ENCODE measurements at regions not wholly inside any gene's neighbourhood (a gene's known extent, or its start where the extent isn't known, plus 50 kb on each side); places are given as distances from the start of the nearest gene placed in this dataset.
"Not testable (repeated sequence)": the region's sequence is repeated elsewhere in the genome, so short reads cannot be mapped to it uniquely, and the experiment has no call there.

DNA sequence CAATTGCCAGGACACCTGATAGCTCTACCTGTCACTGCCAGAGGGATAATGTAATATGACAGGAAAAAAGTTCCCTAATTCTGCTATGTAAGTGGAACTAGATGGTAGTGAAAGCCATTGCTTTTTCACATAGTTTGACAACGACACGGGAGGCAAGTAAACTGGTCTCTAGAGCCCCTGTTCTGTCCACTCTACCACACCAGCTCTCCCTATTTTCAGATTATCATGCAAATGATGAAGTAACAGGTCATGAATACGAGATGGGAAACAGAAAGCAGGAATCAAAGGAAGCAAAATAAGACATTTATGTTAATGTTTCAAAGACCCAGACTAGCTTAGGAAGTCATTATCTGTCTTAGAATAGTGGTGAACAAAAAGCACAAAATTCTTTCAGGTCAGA lies 56.2 kb downstream of the TAF11L14 start:
- no peak for DNase-seq

DNA sequence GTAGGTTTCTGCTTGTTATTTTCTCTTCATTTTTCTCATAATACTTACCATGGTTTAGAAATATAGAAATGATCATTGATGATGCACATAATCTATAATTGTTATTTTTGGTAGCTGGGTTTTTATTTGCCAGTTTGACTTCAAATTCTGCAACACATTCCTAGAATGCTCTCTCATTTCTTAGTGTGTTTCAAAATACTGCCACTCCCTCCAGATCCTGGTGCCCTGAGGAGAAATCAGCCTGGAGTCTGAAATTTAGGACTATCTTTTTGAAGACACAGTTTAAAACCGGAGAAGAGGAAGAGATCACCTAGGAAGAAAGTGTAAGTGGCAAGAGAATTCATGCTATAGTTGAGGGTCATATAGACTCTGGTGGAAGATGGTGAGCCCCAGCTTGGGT lies 57.5 kb downstream of the TAF11L14 start:
- no peak for DNase-seq

DNA sequence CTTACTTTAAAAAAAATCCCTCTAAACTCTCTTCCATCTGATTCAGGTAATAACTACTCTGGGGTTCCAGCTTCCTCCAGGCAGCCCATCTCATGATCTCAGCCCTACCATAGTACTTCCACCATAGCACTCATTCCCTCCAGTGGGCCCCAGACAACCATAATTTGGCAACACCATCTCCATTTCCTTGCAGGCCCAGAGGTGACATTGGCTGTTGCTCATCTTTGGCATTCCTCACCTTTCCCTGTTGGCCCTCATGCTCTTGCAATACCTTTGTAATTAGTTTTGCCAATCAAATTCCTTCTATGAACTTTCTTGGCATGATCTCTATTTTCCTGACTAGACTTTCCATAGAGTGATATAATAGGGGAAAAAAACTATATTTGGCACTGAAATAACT lies 60.1 kb downstream of the TAF11L14 start:
- no peak for DNase-seq

DNA sequence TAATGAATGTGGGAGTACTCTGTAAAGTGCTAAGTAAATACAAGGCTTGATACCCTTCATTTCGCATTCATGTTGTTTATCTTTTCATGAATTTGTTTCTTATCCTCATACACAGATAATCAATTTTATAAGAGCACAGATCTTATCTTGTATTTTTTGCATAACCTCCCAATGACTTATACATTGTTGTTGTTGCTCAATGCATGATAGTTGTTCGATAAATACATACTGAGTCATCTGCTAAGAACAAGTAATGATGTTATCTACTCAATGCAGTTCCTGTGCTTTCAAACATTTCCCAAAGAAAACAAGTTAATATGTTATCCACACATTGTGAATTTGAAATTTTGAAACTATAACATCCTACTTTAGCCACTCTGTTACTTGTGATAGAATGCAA lies 60.7 kb downstream of the TAF11L14 start:
- no peak for DNase-seq

DNA sequence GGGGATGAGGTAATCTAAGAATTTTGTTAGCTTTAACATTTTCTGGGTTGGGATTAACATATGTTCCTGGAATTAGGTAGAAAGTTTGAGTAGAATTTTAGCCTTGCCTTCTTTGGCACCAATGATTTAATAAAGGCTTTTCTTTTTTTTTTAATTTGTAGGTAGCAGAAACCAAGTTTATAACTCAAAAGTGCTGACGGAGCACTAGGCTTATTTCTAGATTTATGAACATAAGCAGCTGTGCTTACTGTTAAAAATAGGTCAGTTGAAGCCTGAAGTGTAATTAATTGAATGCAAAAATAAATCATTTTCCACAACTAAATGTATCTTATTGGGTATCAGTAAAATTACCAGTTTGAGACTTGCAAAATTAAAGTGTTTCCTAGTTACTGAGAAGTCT lies 62.4 kb downstream of the TAF11L14 start:
- DNase-seq: no peak

DNA sequence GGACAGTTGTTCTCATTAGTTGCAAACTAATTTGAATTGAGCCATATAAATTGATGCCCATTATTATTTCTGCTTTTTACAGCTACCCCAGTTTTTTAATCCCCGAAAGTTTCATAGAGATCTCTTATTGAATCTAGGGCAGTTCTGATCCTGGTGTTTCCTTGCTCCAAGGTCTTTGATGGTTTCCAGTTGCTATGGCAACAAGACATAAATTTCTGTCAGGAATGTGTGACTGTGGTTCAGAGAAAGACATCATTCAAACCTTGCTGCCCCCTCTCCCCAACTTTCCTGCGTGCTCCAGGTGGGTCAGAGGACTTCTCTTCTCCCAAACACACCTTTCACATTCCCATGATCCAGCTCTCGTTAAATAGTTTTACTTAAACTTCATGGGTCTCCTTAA lies 63.4 kb downstream of the TAF11L14 start:
- DNase-seq: no peak

DNA sequence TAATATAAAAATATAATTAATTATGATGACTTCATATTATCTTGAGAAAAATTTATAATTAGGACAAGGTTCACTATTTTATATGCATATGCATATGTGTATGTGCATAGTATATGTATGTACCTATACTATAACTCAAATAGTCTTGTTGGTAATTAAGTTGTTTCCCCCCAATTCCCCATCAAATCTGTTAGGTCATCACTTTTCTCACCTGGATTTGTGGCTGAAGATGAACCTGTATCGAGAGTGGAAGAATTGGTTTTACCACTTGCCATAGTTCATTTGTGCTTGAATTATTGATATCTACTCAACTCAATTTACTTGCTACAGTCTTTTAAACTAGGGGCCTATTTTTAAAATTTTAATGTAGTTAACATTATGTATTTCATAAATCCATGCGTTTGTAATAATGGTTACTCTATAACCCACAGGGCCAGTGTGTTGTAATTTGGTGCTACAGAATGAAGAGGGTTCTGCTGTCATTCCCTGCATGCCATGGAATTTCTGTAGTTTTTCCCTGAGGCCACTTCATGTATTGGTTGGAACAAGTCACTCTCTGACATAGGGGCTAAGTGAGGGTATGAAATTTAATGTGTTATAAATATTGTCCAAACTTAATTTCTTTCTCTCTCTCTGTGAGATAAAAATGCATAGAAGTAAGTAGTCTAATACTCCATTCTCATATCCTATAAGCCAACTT lies 74.9 kb downstream of the TAF11L14 start:
- DNase-seq: no peak

DNA sequence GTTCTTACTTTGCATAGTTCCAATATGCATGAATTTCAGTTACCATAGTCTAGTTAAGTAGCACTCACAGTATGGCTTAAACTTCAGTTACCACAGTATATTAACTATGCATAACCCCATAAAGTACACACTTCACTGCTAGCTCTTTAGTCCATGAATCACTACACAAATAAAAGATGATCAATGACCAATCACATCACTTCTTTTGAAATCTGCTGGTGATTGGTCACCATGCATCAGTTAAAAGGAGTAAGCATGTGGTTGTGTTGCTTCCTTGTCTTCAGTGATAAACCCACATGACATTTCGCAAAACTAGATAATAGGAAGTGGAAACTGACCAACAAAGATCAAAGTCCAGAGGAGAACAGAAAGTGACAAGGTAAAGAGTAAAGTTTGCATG lies 79.0 kb downstream of the TAF11L14 start:
- DNase-seq: no peak

DNA sequence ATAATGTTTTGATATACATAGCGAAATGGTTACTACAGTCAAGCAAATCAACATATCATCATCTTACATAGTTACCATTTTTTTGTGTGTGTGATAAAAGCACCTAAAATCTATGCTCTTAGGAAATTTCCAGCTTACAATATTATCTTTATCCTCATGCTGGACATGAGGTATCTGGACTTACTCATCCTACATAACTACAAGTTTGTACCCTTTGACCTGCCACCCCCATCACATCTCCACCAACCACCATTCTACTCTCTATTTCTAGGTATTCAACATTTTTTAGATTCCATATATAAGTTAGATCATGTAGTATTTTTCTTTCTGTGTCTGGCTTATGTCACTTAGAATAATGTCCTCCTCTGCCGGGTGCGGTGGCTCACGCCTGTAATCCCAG lies 79.9 kb downstream of the TAF11L14 start:
- DNase-seq: no peak

DNA sequence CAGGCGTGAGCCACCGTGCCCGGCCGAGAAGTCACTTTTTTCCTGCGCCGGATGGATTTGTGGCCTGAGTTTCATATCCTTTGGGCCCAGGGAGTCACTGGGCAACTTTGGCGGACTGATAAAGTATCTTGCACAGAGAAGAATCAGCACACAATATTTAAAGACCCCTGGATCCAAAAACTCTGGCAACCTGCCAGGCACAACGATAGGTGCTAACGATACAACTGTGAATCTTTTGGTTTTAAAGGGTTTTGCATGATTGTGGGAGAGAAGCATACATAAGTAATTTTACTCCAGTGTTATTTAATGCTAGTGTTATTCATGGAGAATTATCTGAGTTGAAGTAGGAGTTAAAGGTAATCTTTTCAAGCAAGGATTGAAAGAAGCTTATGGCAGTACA lies 85.3 kb downstream of the TAF11L14 start:
- DNase-seq: no peak

DNA sequence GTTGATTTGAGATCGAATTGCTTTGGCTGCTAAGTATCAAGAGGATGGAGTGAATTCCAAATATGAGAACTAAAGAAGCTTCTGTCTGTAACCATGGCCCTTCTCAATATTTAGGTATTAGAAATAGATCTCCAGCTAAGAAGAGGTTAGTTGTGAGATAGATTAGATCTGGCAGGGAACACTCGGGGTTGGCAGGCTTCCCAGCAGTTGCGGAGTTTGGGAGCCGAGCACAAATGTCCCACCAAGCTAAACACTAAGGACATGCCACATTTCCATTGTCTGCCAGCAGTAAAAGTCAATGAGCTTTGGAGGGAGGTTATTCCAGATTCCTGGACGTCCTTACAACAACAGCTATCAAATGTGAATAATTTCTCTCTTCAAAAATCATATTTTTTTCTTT lies 85.8 kb downstream of the TAF11L14 start:
- DNase-seq: no peak

DNA sequence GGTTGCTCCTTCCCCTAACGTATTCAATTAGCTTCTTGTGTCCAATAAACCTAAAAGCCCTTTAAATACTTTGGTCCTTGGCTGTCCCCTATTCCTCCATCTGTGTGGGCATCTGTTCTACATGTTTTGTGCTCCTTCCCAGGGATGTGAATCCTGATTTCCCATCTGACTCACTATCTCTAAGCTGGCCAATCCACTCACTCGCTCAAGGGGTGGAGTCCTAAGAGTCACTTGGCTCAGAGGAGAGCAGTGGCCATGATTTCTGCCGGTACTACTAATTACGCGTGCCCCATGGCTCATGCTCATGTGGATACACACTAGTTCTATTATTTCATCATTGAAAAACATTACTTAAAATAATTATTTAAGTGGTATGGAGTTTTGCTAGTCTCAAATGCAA lies 89.6 kb downstream of the TAF11L14 start:
- DNase-seq: no peak

DNA sequence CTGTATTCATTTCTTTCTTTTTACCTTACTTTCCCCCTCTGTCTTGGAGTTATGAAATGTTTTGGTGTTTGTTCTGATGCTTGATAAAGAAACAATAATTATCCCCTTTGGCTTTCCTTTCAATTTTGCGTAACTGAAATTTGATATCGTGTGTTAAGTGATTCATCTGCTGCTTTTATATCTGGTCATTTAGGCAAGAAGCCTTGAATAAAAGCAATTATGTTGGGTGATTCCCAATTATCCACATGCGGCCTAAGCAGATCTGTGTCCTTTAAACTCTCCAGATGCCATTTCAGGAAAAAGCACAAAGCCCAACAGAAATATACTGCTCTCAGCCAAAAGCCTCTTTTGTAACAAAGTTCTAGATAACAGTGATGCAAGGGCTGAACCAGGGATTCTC lies 92.8 kb downstream of the TAF11L14 start:
- DNase-seq: no peak

DNA sequence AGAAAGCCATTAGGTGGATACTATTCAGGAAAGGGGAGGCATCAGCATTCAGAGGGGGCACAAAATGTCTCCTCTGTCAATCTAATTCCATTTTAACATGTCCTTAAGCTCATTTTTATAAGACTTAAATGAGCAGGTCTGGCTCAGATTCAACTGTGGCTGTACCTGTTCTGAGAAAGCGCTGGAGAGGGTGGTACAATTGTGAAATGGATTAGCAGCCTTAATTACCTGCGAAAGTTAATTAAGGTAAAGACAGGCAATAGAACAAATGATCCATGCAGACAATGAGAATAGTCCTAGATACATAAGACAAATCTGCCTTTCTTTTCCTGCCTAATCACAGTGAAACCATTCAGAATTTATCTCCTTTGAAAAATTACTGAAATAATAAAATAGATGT lies 96.2 kb downstream of the TAF11L14 start:
- no peak for DNase-seq

DNA sequence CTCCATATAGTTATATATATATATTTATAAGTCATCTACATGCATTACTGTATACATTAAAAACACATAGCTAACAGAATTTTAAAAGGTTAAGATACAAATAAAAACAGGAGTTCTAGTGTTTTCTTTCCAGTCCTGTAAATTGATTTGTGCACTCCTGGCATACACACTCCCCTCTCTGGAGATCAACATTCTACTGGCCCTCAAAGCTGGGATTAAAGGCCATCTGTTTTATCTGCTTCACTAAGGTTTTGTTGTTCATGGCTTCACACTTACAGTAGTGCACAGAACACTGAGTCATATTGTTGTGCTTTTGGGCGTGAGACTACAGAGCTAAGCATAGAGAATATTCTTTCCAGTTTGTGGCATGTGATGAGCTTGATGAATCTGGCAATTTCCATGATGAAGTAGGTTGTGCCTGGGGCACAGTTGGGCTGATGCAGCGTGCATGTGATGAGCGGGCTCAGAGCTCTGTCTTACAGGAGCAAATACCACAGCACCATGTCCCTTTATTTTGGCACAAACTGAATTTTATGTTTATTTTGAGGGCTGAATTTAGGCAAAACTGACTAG lies 98.2 kb downstream of the TAF11L14 start:
- DNase-seq: no peak

DNA sequence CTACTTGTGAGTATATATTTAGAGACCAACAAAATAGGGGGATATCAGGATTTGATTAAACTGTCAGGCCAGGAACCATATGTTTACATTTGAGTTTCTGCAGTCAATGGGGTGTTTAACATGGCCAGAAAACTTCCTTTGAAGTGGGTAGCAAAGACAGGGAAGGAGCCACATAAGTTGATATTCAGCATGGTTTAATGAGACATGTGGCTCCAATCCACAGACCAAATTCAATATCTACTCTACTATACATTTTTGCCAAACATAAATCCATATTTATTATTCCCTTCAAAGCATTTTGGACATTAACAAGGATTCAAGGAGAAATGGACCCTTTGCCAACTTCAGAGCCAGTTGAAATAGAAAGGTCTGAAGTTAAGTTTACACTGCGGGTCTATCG lies 99.8 kb downstream of the TAF11L14 start:
- DNase-seq: no peak

DNA sequence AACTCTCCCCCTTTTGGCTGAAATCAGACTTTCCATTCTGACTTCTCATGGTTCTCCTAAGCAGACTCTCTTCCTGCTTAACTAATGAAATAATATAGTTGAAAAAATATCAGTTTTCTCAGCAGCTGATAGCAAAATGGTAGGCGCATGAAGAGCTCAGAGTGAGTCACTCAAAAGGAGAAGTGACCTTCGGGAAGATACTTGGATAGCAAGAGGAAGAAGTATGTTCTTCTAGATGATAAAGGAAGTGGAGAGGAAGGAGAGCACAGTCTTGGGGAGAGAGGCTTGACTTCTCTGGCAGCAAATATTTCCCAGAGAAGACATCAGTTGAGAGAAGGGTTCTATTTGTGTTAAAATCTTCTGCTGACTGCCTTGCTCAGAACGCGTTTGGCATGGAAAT lies 101.5 kb downstream of the TAF11L14 start:
- DNase-seq: no peak

DNA sequence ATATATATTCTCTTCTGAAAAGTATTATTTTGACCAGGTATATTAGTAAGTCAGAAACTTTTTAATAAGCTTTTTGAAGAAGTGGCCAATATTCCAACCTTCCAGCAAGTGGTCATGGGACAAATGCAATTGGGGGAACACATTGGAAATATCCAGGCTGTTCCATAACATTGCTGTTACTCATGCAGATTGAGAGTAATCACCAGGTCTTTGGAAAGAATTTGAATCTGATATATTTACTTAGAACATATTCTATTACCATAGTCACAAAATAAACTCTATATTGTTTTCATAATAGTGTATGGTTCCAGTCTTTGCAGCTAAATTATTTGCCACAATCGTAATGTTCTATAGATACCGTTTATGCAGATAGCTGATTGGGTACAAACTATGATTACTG lies 102.8 kb downstream of the TAF11L14 start:
- no peak for DNase-seq

DNA sequence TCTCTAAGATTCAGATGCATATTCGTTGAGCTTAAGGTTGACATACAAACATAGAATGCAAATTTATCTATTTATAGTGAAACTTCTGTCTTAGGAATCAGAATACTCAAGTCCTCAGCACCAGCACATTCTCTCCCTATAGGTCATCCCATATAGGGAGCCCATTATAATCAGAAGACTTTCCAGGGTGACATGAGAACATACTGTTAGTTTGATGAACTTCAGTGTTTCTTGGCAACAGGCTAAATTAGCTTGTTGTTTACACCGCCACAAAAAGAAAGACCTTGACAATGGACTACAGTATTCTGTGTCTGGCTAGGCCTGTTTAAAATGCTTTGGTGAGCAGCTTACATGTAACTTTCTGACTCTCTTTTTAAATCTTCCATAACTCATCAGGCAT lies 104.2 kb downstream of the TAF11L14 start:
- DNase-seq: no peak

DNA sequence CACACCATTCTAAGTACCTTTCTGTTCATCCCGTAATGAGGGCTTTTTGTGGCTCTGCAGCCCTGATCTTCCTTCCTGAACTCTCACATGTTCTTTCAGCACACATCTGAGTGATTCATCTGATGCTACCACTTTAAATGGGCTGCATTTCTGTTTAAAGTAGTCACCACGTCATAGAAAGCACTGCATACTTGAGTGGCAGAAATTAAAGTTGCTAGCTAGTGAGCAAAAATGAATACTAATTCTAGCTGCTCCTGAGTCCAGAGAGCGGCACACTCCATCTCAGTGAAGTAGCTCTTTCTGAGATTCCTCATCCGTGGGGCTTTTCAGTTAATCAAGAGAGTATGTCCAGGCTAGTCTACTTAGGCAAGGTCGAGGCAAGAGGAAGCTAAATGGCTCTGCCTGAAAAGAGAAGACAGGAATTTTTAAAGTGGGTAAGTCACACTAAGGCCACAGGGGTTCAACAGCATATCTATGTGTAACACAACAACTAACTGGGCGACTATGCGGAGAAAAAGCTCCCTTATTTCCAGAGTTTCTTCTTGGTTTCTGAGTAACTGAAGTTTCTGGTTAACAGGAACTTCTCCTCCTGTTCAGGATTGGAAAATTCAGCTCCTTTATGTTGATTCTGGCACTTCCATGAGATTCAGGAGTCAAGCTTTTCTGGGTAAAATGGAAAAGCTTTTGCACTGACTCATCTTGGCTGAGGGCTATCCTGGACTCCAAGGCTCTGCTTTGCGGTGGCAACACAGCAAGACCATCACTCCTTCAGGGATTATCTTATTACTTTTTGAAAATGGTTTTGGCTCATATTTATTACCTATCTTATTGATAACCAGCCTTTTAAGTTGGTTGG lies 109.5 kb downstream of the TAF11L14 start:
- DNase-seq: no peak

DNA sequence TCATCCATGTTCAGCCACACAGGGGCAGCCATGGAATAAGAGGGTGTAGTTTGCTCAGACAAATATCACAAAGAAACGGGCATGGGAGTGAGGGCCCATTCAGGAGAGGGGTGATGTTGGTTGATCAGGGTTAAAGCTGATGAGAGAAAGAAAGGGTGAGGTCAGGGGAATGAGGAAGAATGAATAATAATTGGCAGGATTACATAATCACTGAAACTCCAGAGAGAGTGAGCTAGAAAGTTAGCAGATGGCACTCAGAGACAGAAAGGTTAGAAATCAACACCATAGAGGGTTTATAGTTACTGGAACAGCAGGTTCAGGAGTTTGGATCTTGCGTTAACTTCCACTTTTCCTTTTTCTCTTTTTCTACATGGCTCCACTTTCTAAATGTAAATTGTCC lies 113.9 kb downstream of the TAF11L14 start:
- no peak for DNase-seq

DNA sequence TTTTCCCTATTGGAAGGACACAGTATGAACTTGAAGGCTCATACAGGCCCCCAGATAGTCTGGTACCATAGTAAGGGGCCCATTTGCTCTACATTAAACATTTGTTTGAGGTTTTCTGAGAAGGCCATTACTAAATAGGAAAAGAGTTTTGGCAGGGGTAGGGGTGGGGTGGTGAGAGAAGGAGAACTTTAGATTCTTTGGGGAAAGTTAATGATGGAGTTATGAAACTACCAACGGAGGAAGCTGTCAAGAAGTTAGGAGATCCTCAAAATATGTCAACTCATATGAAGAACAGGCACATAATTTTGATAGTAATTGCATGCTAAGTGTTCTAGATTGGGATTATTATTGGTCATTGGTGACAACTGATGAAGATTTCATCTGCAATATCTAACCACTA lies 114.7 kb downstream of the TAF11L14 start:
- no peak for DNase-seq

DNA sequence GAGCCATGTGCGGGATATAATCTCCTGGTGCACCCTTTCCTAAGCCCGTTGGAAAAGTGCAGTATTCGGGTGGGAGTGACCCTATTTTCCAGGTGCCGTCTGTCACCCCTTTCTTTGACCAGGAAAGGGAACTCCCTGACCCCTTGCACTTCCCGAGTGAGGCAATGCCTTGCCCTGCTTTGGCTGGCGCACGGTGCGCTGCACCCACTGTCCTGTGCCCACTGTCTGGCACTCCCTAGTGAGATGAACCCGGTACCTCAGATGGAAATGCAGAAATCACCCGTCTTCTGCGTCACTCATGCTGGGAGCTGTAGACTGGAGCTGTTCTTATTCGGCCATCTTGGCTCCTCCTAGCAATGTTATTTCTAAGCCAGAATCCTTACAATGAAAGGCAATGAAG lies 121.1 kb downstream of the TAF11L14 start:
- DNase-seq: not testable (repeated sequence)

DNA sequence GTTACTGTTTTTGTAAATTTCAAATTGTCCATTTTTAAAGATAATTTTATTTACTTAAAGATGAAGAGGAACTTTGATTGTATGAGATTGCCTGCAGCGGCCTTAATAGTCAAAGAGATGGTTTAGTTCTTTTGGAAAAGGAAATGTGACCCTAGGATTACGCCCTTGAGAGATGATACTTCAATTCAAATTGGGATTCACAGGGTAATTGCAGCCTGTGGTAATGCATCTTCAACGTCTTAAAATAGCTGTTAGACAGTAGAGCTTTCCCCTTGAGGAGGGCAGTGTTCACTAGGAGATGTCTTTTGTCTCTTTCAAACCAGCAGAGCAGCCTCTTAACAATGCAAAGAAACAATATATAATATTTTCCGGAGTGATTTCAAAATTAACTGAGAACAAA lies 127.1 kb downstream of the TAF11L14 start:
- no peak for DNase-seq

Measured in activated gamma-delta T cell treated with Interleukin-2 at 50 U/mL for 16 hours (primary cell).